CD4-positive, alpha-beta T cell treated with Interleukin-12 subunit alpha and Interleukin-12 subunit beta, for 1 hour (primary cell): ENCODE measurements at regions not wholly inside any gene's neighbourhood (a gene's known extent, or its start where the extent isn't known, plus 50 kb on each side); places are given as distances from the start of the nearest gene placed in this dataset.

Source experiments
- DNase-seq: peaks from one replicate; pipeline ENCODE4 v3.0.0-alpha.2; 2020

- no peak for DNase-seq
These were observed 1527.7 kb upstream of the CDH8 start for GRCh38 chr16:63563819-63564505.

- no peak for DNase-seq
These were observed 1517.7 kb upstream of the CDH8 start for GRCh38 chr16:63553980-63554379.

GRCh38 chr16:63539276-63539675 lies 1503.0 kb upstream of the CDH8 start:
- DNase-seq, result no peak

- no peak for DNase-seq
These were observed 1494.7 kb upstream of the CDH8 start for GRCh38 chr16:63530974-63531373.

- DNase-seq, result no peak
These were observed 1494.0 kb upstream of the CDH8 start for GRCh38 chr16:63530208-63530607.

- no peak for DNase-seq
These were observed 1491.2 kb upstream of the CDH8 start for GRCh38 chr16:63527404-63527803.

- no peak for DNase-seq
These were observed 1480.2 kb upstream of the CDH8 start for GRCh38 chr16:63516394-63516793.

- no peak for DNase-seq
These were observed 1476.7 kb upstream of the CDH8 start for GRCh38 chr16:63512910-63513309.

- no peak for DNase-seq
These were observed 1461.2 kb upstream of the CDH8 start for GRCh38 chr16:63497408-63497807.

- DNase-seq, result no peak
These were observed 1460.0 kb upstream of the CDH8 start for GRCh38 chr16:63496282-63496681.

- DNase-seq, result no peak
These were observed 1452.7 kb upstream of the CDH8 start for GRCh38 chr16:63488955-63489354.

- no peak for DNase-seq
These were observed 1444.8 kb upstream of the CDH8 start for GRCh38 chr16:63481060-63481459.

- no peak for DNase-seq
These were observed 1437.5 kb upstream of the CDH8 start for GRCh38 chr16:63473725-63474124.

GRCh38 chr16:63467513-63467912 lies 1431.3 kb upstream of the CDH8 start:
- no peak for DNase-seq

- DNase-seq, result no peak
These were observed 1426.1 kb upstream of the CDH8 start for GRCh38 chr16:63462316-63462715.

- DNase-seq, result no peak
These were observed 1425.1 kb upstream of the CDH8 start for GRCh38 chr16:63461248-63461841.

GRCh38 chr16:63458846-63459245 lies 1422.6 kb upstream of the CDH8 start:
- no peak for DNase-seq

GRCh38 chr16:63457869-63458268 lies 1421.6 kb upstream of the CDH8 start:
- DNase-seq, result no peak

- DNase-seq, result no peak
These were observed 1417.0 kb upstream of the CDH8 start for GRCh38 chr16:63453261-63453660.

GRCh38 chr16:63447121-63447520 lies 1410.9 kb upstream of the CDH8 start:
- no peak for DNase-seq

- no peak for DNase-seq
These were observed 1406.0 kb upstream of the CDH8 start for GRCh38 chr16:63442246-63442645.

- DNase-seq, result no peak
These were observed 1390.1 kb upstream of the CDH8 start for GRCh38 chr16:63426275-63426870.

GRCh38 chr16:63422715-63423114 lies 1386.5 kb upstream of the CDH8 start:
- no peak for DNase-seq

- DNase-seq, result no peak
These were observed 1380.5 kb upstream of the CDH8 start for GRCh38 chr16:63416712-63417111.

GRCh38 chr16:63415014-63415413 lies 1378.8 kb upstream of the CDH8 start:
- no peak for DNase-seq
